DMS153 treated with DMSO at 0.1 percent for 48 hours (cell line): ENCODE measurements at regions not wholly inside any gene's neighbourhood (a gene's known extent, or its start where the extent isn't known, plus 50 kb on each side); places are given as distances from the start of the nearest gene placed in this dataset.

Source experiments
- DNase-seq: peaks from one replicate; lab custom pipeline; 2025; ENCODE audit not compliant: unreplicated experiment; lab: John Stamatoyannopoulos, UW

- DNase-seq, result no peak
Measured at GRCh38 chr5:158644301-158644700, 455.4 kb downstream of the EBF1 start.

GRCh38 chr5:158643840-158644239 is 455.9 kb downstream of the EBF1 start:
- no peak for DNase-seq

- no peak for DNase-seq
Measured at GRCh38 chr5:158642879-158643278, 456.8 kb downstream of the EBF1 start.

GRCh38 chr5:158641016-158641415 is 458.7 kb downstream of the EBF1 start:
- DNase-seq, result no peak

- no peak for DNase-seq
Measured at GRCh38 chr5:158640593-158640980, 459.1 kb downstream of the EBF1 start.

- no peak for DNase-seq
Measured at GRCh38 chr5:158639881-158640592, 459.7 kb downstream of the EBF1 start.

GRCh38 chr5:158638396-158638795 is 461.3 kb downstream of the EBF1 start:
- DNase-seq, result no peak

GRCh38 chr5:158637039-158637438 is 462.7 kb downstream of the EBF1 start:
- DNase-seq, result no peak

GRCh38 chr5:158635565-158635964 is 464.2 kb downstream of the EBF1 start:
- DNase-seq, result no peak

- DNase-seq, result no peak
Measured at GRCh38 chr5:158634714-158635113, 465.0 kb downstream of the EBF1 start.

GRCh38 chr5:158629591-158630312 is 470.0 kb downstream of the EBF1 start:
- DNase-seq, result no peak

GRCh38 chr5:158626718-158627117 is 473.0 kb downstream of the EBF1 start:
- no peak for DNase-seq

- DNase-seq, result no peak
Measured at GRCh38 chr5:158623971-158624370, 475.7 kb downstream of the EBF1 start.

- no peak for DNase-seq
Measured at GRCh38 chr5:158621391-158621790, 478.3 kb downstream of the EBF1 start.

GRCh38 chr5:158619083-158619788 is 480.5 kb downstream of the EBF1 start:
- no peak for DNase-seq

GRCh38 chr5:158618256-158618655 is 481.5 kb downstream of the EBF1 start:
- DNase-seq, result no peak

- DNase-seq, result no peak
Measured at GRCh38 chr5:158616707-158617106, 483.0 kb downstream of the EBF1 start.

- DNase-seq, result no peak
Measured at GRCh38 chr5:158614951-158615350, 484.8 kb downstream of the EBF1 start.

GRCh38 chr5:158611581-158611980 is 488.1 kb downstream of the EBF1 start:
- DNase-seq, result no peak

GRCh38 chr5:158610051-158610415 is 489.7 kb downstream of the EBF1 start:
- DNase-seq, result no peak

- DNase-seq, result no peak
Measured at GRCh38 chr5:158609333-158610050, 490.2 kb downstream of the EBF1 start.
